GM12875 (cell line): ENCODE measurements at regions not wholly inside any gene's neighbourhood (a gene's known extent, or its start where the extent isn't known, plus 50 kb on each side); places are given as distances from the start of the nearest gene placed in this dataset.

ENCODE experiments used
- H3K4me3 ChIP-seq: one replicate; pipeline ENCODE4 v1.5.1; 2011; ENCODE audit warnings: low read depth, low read length, control low read depth
- TF ChIP-seq, protein P1 (sequence below): IDR thresholded peaks from 2 replicates; pipeline ENCODE4 v1.5.1; 2011; ENCODE audit warnings: low read depth, mild to moderate bottlenecking, control low read depth, inconsistent platforms, low read length, moderate library complexity, borderline replicate concordance; ENCODE audit not compliant: insufficient read depth

DNA sequence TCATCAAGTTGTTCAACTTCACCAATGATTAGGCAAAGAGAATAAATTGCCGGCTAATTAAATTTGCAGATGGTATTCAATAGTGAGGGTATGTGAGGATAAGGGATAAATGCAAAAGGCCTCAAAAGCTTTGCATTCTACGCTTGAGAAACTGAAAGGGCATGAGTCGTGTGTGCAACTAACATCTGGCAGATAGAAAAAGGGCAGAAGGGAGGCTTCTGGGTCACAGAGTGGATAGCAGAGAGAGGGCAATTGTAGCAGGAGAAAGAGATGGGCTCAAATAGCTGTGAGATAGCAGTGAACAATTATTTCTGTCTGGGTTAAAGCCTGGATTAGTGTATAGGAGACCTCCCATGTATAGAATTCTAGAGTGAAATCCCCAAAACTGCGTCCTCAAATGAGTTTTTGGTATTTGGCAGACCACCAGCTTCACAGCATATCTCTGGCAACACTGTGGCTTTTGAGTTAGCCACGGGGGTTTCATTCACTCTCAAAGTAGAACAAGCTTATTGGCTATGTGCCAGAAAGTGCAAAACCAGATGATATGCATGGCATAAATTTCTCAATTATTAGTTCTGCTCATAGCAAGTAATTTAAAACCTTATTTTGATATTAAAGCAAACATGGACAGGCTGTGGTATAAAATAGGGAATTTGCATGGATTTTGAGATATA lies 586.3 kb downstream of the BRINP1 start:
- no peak overlapping the region for H3K4me3 ChIP-seq
- TF ChIP-seq, protein P1, sequence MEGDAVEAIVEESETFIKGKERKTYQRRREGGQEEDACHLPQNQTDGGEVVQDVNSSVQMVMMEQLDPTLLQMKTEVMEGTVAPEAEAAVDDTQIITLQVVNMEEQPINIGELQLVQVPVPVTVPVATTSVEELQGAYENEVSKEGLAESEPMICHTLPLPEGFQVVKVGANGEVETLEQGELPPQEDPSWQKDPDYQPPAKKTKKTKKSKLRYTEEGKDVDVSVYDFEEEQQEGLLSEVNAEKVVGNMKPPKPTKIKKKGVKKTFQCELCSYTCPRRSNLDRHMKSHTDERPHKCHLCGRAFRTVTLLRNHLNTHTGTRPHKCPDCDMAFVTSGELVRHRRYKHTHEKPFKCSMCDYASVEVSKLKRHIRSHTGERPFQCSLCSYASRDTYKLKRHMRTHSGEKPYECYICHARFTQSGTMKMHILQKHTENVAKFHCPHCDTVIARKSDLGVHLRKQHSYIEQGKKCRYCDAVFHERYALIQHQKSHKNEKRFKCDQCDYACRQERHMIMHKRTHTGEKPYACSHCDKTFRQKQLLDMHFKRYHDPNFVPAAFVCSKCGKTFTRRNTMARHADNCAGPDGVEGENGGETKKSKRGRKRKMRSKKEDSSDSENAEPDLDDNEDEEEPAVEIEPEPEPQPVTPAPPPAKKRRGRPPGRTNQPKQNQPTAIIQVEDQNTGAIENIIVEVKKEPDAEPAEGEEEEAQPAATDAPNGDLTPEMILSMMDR = no peak

DNA sequence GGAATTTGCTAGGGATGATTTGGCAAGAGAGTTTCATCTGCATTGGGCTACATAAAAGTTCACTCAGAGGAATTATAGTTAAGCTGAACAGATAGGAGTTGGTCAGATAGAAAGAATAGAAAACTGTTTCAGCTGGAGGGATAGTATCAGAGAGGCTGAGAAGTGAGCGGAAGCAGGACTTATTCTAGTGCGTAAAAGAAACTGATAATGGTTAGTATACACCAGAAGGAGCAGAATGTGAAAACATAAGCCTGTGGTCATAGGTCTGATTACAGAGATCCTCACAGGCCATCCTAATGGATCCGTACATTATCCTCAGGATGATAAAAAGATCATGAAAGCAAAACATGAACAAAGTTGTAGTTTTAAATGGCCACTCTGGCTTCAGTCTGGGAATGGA lies 585.2 kb downstream of the BRINP1 start:
- TF ChIP-seq, protein P1 = no peak
- H3K4me3 ChIP-seq = no peak overlapping the region

DNA sequence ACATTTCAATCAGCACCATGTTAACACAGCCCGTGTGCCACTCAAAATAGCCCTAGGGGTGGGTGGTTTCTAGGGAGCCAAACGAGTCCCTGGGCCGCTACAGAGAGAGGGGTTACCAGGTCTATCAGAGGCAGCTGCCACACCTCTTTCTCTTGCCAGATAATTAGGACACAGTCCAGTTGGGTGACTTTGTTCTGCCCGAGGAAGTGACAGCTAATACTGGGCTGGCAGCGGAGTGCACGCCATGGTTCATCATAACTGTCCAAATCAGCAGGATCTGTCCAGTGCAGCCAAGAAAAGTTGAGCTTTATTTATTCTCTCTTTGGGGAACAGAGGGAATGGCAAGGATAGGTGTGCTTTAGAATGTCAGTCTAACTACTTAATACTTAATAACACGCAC lies 583.8 kb downstream of the BRINP1 start:
- TF ChIP-seq, protein P1 = no peak
- H3K4me3 ChIP-seq = no peak overlapping the region

DNA sequence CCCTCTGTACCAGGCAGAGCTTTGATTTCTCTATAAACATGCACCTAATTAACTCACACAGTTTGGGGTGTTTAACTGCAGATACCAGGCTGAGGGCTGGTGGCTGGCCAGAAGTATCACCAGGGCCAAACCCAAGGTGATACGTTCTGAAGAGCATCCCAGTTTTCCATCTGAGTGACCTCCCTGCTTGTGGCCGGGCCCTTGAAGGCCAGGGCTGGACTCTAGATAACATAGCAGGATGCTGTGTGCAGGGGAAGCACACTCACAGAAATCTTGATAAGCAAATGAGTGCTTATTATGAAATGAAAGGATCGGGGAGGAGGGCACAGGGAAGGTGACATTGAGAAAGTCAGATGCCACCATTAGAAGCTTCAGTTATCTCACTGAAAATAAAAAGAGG lies 582.4 kb downstream of the BRINP1 start:
- TF ChIP-seq, protein P1 = no peak
- no peak overlapping the region for H3K4me3 ChIP-seq

DNA sequence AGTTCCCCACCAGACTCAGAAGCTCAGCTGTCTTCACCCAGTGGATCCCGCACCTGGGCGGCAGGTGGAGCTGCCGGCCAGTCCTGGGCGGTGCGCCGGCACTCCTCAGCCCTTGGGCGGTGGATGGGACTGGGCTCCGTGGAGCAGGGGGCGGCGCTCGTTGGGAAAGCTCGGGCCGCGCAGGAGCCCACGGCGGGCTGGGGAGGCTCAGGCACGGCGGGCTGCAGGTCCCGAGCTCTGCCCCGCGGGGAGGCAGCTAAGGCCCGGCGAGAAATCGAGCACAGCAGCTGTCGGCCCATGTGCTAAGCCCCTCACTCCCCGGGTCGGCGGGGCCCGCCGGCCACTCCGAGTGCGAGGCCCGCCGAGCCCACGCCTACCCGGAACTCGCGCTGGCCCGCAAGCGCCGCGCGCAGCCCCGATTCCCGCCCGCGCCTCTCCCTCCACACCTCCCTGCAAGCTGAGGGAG lies 560.0 kb downstream of the BRINP1 start:
- TF ChIP-seq, protein P1 = no peak
- no peak overlapping the region for H3K4me3 ChIP-seq

DNA sequence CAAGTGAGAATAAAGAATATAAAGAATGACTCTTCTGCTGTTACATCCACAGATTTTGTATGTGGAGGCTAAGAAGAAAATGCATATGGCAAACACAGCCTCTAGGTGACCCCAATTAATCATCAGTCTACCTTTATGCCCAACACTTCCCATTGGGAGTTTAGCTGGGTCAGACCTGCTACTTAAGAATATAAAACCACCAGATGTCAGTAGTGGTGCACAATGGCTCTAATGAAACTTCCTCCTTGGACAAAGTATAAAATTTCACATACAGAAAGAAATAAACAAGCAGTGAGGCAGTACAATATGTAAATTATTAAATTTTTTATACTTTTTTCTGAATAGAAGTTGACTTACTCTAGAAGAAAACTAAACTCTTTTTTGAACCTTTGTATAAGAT lies 539.9 kb downstream of the BRINP1 start:
- H3K4me3 ChIP-seq = no peak overlapping the region
- TF ChIP-seq, protein P1 = no peak

DNA sequence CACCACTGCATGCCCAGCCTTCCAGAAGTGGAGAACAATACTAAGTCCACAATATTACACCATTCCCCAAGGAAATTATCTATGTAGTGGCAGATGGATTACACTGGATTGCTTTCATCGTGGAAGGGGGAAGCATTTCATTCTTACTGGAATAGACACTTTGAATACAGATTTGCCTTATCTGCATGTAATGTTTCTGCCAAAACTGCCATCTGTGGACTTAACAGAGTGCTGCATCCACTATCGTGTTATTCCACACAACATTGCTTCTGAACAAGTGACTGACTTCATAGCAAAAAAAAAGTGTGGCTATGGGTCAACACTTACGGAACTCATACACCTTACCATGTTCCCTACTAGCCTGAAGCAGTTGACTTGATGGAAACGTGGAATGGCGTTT lies 536.9 kb downstream of the BRINP1 start:
- TF ChIP-seq, protein P1 = no peak
- H3K4me3 ChIP-seq = no peak overlapping the region
